GM11168 (cell line): ENCODE measurements at regions not wholly inside any gene's neighbourhood (a gene's known extent, or its start where the extent isn't known, plus 50 kb on each side); places are given as distances from the start of the nearest gene placed in this dataset.
"Not testable (repeated sequence)": the region's sequence is repeated elsewhere in the genome, so short reads cannot be mapped to it uniquely, and the experiment has no call there.

Source experiments
- in situ Hi-C: fragments of 300-500 bp; cut with MboI; formaldehyde crosslinking; loops from one replicate; pipeline ENCODE4 v1.12.0; 2022; ENCODE audit warnings: low sequenced_read_pairs; ENCODE audit not compliant: unreplicated experiment

DNA sequence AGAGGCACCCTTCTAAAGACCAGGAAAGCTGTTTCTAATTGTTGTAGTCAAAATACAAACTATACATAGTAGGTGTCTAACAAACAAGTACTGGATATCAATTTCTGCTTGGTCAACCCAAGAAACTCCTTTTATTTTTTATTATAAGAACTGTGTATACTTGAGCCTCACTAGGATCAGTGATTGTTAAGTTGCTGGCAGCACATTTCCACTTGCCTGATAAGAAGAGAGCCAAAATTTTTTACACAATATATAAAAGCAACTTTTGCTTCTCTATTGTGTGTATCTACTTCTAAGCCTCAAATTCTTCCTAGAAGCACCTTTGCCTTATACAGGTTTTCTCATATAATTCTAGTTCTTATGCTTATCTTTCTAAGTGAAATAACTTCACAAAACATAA is 703.0 kb upstream of the EPHA5 start:
- in situ Hi-C loops: no loop called here

DNA sequence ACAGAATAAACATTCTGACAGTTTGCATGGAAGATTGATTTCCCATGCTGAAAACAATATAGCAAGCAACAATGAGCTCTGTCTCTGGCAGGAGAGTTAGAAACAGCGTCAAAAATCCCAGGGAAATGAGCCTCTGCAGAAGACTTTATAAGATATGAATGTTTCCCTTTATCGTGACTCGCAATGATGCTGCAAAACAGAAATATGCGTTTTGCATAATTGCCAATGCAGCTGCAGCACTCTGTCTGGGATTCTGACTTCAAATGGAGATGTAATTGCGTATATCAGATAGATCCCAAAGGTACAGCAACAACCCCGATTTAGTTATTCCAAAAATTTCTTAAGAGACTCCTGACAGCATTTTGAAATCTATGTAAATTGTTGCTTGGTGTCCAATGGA is 702.4 kb upstream of the EPHA5 start:
- in situ Hi-C loops: no loop called here

- in situ Hi-C loops: no loop called here
These were observed 696.9 kb upstream of the EPHA5 start for GRCh38 chr4:66367043-66367660.

DNA sequence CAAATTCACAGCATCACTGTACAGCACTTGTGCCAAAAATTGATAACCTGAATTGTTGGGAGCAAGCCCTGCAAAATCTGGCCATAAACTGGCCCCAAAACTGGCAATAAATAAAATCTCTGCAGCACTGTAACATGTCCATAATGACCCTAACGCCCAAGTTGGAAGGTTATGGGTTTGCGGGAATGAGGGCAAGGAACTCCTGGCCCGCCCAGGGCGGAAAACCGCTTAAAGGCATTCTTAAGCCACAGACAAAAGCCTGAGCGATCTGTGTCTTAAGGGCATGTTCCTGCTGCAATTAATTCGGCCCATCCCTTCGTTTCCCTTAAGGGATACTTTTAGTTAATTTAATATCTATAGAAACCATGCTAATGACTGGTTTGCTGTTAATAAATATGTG is 690.1 kb upstream of the EPHA5 start:
- in situ Hi-C loops: not testable (repeated sequence)

DNA sequence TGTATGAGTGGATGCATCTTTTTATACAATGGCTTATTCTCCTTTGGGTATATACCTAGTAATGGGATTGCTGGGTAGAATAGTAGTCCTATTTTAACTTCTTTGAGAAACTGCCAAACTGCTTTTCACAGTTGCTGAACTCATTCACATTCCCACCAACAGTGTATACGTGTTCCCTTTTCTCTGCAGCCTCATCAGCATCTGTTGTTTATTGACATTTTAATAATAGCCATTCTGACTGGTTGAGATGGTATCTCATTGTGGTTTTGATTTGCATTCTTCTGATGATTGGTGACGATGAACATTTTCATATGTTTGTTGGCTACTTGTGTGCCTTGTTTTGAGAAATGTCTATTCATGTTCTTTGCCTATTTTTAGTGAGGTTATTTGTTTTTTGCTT is 687.0 kb upstream of the EPHA5 start:
- in situ Hi-C loops: no loop called here

DNA sequence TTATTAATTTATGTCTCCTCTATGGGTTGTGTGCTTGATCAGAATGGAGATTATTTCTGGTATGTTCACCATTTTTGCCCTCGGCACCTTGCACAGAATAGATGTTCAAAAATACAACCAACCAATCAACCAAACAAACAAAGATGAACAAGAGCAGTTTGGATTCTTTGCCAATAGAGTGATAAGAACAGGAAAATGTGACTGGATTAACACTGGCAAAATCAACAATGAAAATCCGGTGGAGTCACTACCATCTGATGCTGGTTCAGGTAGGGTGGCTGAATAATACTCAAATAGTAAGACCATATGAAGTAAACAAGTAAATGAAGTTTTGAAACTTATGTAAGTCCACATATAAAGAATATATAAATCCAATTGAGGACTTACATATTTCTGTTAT is 685.0 kb upstream of the EPHA5 start:
- in situ Hi-C loops: no loop called here

GRCh38 chr4:66351761-66352160 is 681.5 kb upstream of the EPHA5 start:
- in situ Hi-C loops: no loop called here

GRCh38 chr4:66340286-66340893 is 670.1 kb upstream of the EPHA5 start:
- in situ Hi-C loops: no loop called here

DNA sequence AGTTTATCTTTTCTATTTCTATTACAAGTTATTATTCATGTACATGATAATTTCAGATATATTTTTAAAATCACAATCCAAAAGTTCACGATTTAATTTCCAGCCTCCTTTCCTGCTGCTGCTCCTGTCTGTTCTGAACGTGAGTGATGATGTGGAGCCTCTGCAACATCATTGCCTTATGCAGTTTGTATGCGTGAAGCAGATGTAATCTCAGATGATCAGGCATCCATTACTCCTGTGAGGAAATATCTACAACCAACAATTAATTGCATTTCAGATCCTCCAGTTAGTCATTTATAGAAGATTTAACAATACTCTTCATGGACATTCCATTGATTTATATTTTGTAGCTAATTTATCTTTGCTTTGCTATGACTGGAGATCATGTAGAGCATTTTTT is 668.7 kb upstream of the EPHA5 start:
- in situ Hi-C loops: no loop called here

GRCh38 chr4:66331761-66332160 is 661.5 kb upstream of the EPHA5 start:
- in situ Hi-C loops: no loop called here

- in situ Hi-C loops: no loop called here
These were observed 659.8 kb upstream of the EPHA5 start for GRCh38 chr4:66330125-66330524.

DNA sequence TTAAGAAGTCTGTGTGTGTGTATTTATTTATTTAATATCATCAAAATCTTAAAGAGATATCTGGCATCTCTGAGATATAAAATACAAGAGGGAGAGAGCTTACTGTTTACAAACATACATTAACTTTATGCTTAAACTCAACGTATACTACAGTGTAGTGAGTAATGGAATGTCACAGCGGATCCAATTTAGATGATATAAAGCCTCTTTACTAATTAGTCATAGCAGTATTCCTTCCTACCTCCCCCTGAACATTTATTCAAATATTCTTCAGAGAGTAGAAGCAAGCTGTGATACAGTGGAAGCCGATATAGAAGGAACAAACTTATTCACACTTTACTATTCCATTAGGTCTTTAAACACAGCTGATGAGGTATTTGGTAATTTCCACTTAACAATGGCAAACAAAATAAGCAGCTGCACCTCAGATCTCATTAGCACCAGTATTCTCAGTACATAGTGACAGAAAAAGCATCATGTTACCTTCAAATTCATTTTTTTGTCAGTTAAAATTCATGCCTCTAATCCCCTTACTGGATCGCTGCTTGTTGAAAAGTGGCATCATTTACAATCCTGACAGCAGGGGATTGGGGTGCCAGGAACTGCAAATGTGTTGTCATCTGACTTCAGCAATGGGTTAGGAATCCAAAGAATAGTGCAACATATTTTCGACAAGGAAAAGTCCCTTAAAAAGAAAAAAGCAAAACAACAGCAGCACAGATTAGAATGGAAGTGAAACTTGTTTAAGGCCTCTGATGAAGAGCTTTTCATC is 658.7 kb upstream of the EPHA5 start:
- in situ Hi-C loops: no loop called here

GRCh38 chr4:66307641-66308438 is 637.6 kb upstream of the EPHA5 start:
- in situ Hi-C loops: no loop called here

- in situ Hi-C loops: no loop called here
These were observed 630.1 kb upstream of the EPHA5 start for GRCh38 chr4:66300336-66300934.

- in situ Hi-C loops: no loop called here
These were observed 628.3 kb upstream of the EPHA5 start for GRCh38 chr4:66298569-66298968.

DNA sequence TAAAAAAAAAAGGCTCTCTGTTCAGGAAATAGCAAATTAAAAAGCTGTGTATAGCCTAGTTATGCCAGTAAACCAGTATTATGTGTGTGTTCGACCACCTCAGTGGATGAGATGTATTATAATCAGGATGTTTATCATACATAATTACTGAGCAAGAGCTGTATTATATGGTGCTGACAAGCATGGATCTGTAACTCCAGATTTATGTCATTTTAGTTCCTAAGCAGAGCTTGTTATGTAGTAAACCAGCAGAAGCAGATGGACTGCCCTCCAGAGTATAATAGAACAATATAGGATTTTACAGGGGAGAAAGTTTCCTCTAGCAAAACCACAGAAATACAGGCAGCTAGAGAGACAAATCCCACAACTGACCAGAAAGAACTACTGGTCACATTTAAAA is 627.4 kb upstream of the EPHA5 start:
- in situ Hi-C loops: no loop called here

GRCh38 chr4:66294638-66295037 is 624.3 kb upstream of the EPHA5 start:
- in situ Hi-C loops: no loop called here

GRCh38 chr4:66284991-66285451 is 614.7 kb upstream of the EPHA5 start:
- in situ Hi-C loops: no loop called here

- in situ Hi-C loops: no loop called here
These were observed 608.8 kb upstream of the EPHA5 start for GRCh38 chr4:66279084-66279483.

DNA sequence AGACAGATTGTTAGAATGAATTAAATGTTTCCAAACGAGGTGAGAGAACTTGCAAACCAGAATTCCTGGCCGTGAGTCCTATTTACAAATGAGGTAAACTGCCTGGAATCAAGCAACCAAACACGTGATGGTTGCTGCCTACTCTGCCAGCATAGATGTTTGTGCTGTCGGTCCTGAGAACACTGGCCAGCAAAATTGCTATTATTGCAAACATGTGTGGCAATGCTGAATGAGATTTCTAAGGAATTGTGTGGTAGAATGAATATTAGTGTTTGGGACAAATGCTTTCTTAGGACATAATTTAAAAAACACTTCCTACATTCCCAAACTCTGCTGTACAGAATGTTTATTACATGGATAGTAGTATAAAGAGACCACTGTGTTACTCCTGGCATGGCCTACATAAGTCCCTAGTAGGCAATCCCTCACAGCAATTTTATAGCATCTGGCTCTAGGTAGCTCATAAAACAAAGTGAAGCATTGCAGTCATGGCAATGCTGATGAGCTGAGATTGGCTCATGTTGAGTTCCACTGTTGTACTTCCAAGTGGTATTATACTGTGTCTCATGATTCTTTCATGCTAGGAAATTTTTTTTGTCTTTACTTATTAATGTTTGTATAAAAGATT is 605.2 kb upstream of the EPHA5 start:
- in situ Hi-C loops: no loop called here
